C4-2B (cell line): ENCODE measurements at regions not wholly inside any gene's neighbourhood (a gene's known extent, or its start where the extent isn't known, plus 50 kb on each side); places are given as distances from the start of the nearest gene placed in this dataset.

Experiments used
- H3K27ac ChIP-seq: fragments of 450-650 bp; 2 replicates; pipeline ENCODE4 v1.5.1; 2017
- ZFX ChIP-seq: fragments of 450-650 bp; IDR thresholded peaks from 2 replicates; pipeline ENCODE4 v1.6.1; 2017
- TF ChIP-seq, protein P1 (sequence below): fragments of 450-650 bp; conservative IDR thresholded peaks from 2 replicates; pipeline ENCODE4 v1.5.1; 2017; ENCODE audit warnings: mild to moderate bottlenecking

DNA sequence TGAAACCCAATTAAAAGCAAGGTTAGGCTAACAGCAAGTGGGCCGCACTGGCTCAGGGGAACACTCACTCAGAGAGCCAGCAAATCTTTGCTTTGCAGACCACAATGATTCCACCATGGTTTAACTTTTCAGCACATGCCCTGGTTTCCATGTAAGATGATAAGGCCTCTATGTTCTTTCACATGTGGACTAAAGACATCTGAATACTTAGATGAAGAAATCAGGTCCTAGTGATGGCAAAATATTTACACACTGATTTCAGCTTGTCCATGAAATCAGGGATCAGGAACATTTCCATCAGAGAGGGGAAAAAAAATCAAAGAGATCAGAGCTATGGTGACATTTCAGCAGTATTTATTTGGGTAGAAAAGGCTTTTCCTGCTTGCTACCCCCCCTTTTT, 258.2 kb upstream of the IRX5 start:
- TF ChIP-seq, protein P1, sequence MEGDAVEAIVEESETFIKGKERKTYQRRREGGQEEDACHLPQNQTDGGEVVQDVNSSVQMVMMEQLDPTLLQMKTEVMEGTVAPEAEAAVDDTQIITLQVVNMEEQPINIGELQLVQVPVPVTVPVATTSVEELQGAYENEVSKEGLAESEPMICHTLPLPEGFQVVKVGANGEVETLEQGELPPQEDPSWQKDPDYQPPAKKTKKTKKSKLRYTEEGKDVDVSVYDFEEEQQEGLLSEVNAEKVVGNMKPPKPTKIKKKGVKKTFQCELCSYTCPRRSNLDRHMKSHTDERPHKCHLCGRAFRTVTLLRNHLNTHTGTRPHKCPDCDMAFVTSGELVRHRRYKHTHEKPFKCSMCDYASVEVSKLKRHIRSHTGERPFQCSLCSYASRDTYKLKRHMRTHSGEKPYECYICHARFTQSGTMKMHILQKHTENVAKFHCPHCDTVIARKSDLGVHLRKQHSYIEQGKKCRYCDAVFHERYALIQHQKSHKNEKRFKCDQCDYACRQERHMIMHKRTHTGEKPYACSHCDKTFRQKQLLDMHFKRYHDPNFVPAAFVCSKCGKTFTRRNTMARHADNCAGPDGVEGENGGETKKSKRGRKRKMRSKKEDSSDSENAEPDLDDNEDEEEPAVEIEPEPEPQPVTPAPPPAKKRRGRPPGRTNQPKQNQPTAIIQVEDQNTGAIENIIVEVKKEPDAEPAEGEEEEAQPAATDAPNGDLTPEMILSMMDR, result no peak
- no peak for TF ChIP-seq ZFX
- H3K27ac ChIP-seq, result no peak overlapping the region

DNA sequence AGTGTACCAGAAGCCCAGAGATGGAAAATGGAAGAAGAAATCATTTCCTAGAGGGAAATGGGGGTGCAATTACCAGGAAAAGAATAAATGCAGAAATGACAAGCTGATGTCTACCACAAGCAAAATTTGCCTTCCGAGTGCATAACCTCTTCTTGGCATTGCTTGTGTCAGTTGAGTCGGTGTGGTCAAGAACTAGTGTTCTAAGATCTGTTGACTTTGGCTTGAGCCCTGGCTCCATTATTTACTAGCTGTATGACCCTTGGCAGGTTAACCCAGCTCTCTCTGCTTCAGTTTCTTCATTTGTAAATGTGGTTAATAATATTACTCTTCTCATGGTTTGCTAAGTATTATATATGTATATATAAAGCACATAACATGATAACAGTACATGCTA, 273.0 kb upstream of the IRX5 start:
- no peak for TF ChIP-seq ZFX
- TF ChIP-seq, protein P1, result no peak
- H3K27ac ChIP-seq, result peak overlapping the region; percentile 50; the same call in 1 of the 2 replicates

DNA sequence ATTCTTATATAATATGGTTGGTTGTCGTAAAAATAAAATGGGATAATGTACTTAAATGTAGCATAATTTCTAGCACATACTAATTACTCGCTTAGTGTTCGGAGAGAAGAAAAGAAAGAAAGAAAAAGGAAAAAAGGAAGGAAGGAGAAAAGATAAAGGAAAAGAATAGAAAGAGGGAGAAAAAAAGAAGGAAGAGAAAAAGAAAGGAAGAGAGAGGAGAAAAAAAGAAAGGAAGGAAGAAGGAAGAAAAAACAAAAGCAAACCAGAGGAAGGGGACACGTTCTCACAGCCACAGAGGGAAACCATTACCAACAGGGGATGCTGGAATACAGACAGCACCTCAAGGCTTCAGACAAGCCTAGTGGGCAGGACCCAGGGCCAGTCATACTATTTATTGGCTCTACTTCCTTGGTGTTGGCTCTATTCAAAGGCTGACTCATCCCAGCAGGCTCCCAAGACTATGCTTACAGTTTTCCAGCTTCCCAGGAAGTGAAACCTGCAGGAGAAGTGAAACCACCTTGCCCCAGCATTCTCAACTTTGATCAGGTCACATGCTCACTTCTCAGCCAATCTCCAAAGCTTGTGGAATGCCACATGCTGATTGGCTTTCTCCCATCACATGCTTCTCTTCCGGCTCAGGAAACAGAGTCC, 273.5 kb upstream of the IRX5 start:
- peak overlapping the region; percentile 50; the same call in 1 of the 2 replicates for H3K27ac ChIP-seq
- no peak for TF ChIP-seq ZFX
- TF ChIP-seq, protein P1, result no peak

DNA sequence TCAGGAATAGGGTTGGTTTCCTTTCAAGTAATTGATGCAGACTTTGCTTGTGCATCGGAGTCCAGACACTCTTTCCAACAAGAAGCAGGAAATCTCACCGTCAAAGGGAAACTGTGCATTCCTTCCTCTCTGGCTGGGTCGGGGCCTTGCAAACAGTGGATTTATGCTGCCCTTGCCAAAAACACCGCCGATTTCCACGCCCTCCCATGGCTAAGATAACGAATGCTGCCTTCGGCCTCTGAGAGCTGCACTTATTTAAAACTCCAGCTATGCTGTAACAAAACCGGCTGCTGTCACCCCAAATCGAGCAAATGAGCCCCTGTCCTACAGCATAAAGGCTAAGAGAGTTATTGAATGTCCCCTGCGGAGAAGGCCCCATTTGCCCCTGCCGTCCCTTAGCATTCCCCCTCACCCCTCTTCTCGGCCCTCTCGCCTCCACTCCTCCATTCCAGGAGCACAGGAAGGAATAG, 275.5 kb upstream of the IRX5 start:
- peak overlapping the region; percentile 33 for H3K27ac ChIP-seq
- TF ChIP-seq ZFX, result no peak
- TF ChIP-seq, protein P1, result no peak

DNA sequence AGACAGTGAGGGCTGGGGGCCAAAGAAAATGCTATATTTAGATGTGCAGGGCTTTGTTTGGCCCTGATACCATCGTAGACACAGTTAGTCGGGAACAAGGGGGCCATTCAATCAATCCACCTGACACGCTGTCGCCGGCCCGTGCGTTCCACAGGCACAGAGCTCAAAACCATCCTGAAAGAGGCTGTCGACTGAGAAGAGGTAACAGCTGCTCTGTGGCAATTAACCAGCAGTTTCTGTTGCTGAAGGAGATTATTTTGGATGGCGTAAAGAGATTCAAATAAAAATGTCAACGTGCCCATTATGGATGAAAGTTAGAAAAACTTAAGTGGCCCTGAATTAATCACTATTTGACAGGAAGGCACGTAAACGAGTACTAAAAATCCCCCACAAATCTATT, 276.2 kb upstream of the IRX5 start:
- no peak overlapping the region for H3K27ac ChIP-seq
- TF ChIP-seq ZFX, result no peak
- TF ChIP-seq, protein P1, result no peak

DNA sequence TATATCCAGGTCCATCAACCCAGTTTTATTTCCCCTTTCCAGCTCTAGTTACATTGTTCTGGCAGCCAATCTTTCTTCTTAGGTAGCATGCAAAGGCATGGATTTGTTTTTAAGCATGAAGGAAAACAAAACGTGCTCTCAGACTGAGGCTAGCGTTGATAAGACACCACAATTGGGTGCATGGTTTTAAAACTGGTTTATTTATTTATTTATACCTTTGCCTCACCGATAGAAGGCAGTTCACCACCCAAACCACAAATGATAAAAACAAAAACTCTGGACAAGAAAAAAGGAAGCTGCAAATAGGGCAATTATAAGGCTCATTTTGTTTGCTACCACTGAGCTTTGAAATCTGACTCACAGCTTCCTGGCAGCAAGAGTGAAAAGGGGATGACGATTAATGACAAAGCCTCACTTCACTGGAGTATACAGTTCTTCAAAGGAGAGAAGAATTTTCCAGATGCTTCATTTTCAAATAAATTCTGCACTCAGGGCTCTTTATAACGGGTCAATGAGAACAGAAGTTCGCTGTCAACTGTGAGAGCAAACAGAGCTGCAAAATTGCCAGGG, 278.4 kb upstream of the IRX5 start:
- no peak for TF ChIP-seq ZFX

DNA sequence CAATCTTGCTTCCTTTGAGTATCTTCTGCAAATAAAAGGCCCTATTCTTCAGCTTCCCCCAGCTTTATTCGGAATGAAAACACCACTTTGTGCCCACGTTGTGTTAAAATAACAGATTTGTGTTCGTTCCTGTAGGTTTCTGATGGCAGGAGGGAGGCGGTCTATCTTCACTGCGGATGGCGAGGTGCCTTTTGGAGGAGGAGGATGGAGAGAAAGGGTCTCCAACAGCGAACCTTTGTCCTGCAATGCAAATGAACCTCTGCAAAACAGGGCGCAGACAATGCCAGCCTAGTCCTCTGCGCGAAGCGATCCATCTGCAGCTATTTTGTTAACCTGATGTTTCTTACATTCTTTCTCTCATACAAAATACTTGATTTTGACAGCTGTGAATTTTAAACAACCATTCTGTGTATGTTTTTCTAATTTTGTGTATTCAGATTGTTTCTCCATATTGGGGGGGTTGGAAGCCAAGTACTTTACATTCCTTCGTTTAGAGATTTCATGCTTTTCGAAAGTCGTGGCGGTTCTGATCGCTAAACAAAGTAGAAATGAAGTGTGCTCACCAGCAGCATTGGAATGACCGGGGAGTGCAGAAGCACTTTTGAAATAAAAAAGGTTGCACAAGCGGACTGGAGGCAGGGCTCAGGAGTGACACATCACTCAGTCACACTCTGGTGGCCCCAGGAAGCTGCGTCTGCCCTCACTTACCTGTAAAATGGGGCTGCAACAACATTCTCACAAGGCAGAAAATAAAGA, 279.0 kb upstream of the IRX5 start:
- TF ChIP-seq, protein P1, result no peak
- TF ChIP-seq ZFX, result no peak
- H3K27ac ChIP-seq, result no peak overlapping the region

More for the DNA sequence above, 278.4 kb upstream of the IRX5 start:
- H3K27ac ChIP-seq, result no peak overlapping the region
